NCI-H446 treated with DMSO at 0.1 percent for 48 hours (cell line): ENCODE measurements at regions not wholly inside any gene's neighbourhood (a gene's known extent, or its start where the extent isn't known, plus 50 kb on each side); places are given as distances from the start of the nearest gene placed in this dataset.

Experiments used
- DNase-seq: peaks from one replicate; lab custom pipeline; 2025; lab: John Stamatoyannopoulos, UW

- no peak for DNase-seq
Measured at GRCh38 chr1:116819081-116819480, 64.9 kb downstream of the CD2 start.

DNA sequence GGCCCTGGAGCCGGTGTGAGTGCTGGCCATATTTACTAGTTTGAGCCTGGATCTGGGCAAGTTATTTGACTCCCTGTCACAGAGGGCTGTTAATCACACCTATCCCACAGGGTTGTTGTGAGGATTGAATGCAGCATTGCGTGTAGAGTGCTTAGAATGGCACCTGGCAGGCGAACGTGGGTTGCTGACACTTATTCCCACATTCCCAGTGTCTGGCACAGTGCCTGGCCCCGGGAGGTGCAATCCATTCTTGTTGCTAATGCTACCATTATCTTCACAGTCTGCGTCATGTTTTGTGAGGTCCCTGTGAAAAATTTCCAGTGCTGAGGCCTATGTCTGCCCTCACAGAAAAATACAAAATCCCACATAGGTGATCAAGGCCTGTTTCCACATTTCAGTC lies 66.1 kb downstream of the CD2 start:
- DNase-seq: no peak

DNA sequence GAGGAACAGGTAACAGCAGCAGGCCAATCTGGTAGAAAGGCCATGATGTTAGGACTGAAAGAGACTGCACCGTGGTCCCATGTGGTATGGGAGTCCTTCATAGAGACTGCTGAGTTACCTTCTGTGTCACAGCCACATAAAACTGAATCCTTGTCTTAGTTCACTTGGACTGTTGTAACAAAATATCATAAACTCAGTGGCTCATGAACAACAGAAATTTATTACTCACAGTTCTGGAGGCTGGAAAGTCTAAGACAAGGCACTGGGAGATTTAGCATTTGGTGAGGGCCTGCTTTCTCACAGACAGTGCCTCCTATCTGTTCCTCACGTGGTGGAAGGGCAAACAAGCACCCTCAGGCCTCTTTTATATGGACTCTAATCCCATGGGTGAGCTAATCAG lies 67.5 kb downstream of the CD2 start:
- DNase-seq: no peak

DNA sequence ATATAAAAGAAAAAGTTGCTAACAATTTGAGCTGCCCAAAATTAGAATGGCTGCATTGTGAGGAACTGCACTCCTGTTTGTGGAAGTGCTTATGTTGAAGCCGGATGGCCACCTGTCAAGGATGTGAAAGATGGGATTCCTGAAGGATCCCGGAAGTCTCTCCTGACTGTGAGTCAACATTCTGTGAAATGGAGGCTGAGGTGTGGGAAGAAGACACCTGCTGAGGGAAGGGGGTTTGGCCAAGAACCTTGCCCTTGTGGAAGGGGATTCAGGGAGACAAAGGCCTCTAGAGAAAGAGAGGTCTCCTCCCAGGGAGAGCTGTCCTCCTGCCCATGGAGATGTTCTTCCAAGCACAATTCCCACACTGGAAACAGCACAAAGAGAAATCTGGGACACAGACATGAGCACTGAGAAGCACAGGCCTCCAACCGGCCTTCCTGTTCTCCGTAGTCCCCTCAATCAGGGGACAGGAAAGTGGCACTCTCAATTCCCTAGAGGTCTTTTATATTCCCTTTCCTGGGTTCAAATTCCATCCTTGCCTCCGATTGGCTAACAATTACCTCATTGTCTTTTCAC lies 70.5 kb downstream of the CD2 start:
- DNase-seq: no peak

DNA sequence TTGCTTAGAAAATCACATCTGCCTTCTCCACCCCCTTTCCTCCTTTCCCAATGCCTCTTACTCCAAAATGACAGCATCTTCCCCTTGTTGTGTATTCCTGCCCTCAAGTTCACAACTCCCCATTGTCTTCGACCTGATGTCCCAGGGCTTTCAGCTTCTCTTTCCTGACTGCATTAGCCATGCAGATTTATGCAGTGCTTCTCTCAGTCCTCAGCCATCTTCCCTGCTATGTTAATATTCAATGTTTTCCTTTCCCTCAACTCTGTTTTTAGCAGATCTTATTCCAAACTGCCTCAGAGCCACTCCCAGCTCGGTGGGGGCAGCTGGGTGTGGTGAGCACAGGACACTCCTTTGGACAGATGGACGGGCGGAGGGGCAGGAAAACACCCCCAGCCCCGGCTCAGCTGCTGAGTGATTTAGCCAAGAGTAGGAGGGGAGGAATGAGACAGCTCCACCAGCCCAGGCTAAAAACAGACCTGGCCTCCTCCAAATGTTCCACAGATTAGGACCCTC lies 71.0 kb downstream of the CD2 start:
- peak; percentile 96 for DNase-seq

- peak; percentile 95 for DNase-seq
Measured at GRCh38 chr1:116825720-116826438, 71.6 kb downstream of the CD2 start.

DNA sequence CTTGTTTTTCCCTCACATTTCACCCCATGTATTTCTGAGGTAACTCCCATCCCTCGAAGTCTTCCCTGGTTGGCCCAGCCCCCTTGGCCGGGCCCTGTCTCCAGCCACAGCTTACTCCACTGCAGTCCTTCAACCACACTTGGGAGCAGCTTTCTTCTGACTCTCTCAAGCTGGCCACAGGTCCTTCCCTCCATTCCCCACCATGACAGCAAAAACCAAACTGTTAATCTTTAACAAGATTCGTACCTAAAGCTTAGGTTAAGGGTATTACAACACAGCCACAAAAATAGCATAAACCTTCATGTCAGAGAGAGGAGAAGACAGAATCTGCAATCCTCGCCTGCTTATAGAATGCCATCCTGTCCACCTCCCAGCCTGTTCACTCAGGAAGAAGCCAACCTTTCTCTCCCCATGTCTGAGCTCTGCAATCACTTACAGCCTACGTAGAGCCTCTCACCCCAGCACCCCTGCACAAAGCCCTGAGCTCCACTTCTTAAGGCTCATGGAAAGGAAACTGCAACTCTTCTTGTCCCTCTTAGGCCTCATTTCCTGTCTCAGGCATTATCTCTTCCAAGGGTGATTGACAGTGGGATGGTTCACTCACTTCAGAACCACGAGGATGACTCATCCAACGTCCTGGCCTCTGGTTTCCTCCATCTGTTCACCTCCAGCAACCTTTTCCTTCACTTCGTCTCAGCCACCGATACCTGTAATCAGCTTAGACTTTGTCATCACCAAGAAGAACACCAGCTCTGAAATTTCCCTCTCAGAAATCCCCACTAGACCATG lies 72.8 kb downstream of the CD2 start:
- DNase-seq: peak; percentile 57

GRCh38 chr1:116827607-116828105 lies 73.4 kb downstream of the CD2 start:
- no peak for DNase-seq

- DNase-seq: no peak
Measured at GRCh38 chr1:116832308-116832931, 77.3 kb upstream of the PTGFRN start.

- no peak for DNase-seq
Measured at GRCh38 chr1:116832932-116833578, 76.7 kb upstream of the PTGFRN start.

DNA sequence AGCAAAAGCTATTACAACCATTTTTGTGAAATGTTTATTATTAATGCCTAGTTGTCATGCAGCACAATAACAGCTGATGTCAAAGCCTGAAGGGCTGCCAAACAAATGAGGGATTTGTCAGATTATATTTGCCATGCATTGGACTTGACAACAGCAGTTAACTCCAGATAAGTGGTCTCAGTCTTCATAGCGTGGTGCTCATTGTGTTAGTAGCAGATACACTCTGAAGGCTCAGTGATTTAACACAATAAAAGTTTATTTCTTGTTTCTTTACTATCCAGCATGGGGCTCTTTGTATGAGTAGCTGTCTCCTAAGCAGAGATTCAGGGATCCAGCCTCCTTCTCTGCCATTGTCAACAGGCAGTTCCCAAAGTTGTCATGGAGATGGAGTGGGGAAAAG lies 76.0 kb upstream of the PTGFRN start:
- no peak for DNase-seq

DNA sequence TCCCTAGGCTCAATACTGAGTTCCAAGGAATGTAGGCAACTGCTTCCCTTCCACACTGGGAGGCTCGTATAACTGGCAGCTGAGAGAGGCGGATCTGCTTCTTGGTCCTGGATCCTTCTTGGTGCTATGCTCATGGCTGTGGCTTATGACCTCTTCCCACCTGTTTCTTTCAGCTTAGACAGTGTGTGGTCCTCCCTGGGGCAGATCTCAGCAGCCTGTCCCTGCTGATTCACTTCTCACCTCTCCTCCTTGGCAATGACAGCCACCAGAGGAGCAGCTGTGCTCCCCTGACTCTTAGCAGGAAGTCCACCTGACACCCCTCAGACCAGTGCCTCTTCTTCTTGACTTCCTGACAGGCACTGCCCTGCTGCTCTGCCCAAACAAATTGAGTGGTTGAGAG lies 75.1 kb upstream of the PTGFRN start:
- no peak for DNase-seq

GRCh38 chr1:116835161-116835560 lies 74.6 kb upstream of the PTGFRN start:
- no peak for DNase-seq

- no peak for DNase-seq
Measured at GRCh38 chr1:116836099-116836498, 73.6 kb upstream of the PTGFRN start.

DNA sequence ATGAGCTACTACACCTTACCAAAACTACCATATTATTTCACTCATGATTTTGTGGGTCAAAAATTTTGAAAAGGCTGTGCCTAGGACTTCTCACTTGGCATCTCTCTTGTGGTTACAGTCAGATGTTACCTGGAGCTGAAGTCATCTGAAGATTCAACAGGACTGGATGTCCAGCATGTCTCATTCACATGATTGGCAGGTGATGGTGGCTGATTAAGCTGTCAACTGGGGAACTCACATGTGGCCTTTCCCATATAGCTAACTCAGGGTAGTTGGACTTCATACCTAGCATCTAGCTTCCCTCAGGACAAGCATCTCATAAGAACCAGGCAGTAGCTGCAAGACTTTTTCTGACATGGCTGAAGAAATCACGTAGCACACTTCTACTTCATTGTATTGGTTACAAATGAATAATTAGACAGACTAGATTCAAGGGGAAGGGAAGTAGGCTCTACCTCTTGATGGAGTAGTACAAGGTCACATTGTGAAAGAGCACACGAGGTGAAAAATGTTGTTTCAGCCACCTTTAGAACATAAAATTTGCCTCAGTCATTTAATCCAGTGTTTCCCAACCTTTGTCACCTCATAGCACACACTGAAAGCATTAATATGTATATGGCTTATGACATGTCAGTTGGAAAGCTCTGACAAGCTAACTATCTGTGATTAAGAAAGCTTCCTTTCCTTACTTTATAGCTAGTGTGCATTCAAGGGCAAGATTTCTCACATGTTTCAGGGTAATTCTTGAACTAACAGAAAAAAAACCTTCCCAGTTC lies 68.0 kb upstream of the PTGFRN start:
- no peak for DNase-seq

GRCh38 chr1:116842654-116843053 lies 67.1 kb upstream of the PTGFRN start:
- DNase-seq: no peak

DNA sequence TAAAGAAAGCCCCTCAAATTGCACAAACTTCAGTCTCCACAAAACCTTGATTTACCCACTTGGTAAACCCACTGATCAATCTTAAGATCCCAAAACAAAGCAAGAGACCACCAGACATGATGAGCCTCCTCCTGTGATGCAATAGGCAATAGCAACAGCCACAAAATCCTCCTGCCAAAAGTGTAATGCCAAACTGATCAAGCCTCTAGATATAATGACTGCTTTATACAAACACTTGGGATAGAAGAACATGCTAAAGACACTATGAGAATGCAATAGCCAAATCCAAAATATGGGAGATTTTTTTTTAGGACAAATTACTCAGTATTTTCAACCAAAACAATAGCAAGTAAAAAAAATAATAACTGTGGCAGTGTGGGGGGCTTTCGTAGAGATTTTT lies 64.9 kb upstream of the PTGFRN start:
- DNase-seq: no peak

DNA sequence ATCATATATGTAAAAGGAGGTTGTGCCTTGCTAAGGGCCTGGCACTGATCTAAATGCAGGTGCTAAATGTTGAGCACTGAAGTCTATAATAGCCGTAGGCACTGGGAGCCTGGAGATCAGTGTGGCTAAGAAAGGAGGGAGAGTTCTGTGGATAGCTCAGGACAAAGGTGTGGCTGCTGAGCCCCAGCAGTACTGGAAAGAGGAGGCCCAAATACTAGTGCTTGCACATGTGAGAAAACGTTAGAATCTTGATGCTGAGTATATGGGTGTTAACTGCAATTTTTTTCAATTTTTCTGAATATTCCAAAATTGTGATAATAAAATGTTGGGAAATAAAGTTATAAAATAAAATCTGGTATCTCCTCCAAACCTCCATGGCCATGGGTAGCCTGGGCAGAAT lies 62.5 kb upstream of the PTGFRN start:
- DNase-seq: no peak

DNA sequence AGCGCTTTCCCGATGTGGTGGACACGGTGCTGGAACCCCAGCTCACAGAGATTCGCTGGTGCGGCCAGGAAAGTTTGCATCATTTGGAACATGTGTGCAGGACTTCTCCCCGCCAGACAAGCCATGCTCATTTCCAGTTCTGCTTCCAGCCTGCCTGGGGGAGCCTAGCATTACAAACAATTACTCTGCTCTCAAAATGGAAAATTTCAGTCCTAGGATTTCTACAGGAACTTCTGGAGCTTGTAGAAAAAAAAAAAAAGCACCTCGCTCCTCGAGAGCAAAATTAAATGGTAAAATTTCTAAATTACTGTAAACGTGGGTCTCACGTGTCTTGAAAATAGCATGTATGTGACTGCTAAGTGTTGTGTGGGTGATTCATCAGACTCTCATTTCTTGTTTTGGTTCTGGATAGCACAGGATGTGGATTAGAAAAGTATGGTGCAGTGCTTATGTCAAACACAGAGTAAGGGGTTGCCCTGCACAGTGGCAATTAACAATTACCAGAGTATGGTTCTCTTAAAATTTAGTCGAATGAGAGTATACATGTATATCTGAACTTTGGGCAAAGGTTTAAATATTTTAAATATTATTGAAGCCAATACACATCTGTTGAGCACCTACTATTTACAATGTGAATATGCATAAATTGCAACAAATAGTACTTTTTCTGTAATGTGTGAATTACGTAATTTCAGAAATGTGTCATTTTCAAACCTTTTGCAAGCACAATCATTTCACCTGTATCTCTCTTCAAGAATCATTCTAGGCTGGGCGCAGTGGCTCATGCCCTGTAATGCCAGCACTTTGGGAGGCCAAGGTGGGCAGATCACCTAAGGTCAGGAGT lies 61.8 kb upstream of the PTGFRN start:
- DNase-seq: no peak

- DNase-seq: no peak
Measured at GRCh38 chr1:116850436-116850835, 59.3 kb upstream of the PTGFRN start.
